Neural cell (in vitro differentiated cells): ENCODE measurements at regions not wholly inside any gene's neighbourhood (a gene's known extent, or its start where the extent isn't known, plus 50 kb on each side); places are given as distances from the start of the nearest gene placed in this dataset.

ENCODE experiments used
- H2AFZ ChIP-seq: fragments of 200-600, 300-800 bp; sonication (generic), shearing (Covaris generic); 2 replicates; pipeline ENCODE4 v1.6.0; 2014; ENCODE audit warnings: low read depth, mild to moderate bottlenecking, antibody characterized with exemption, low read length, moderate library complexity
- H3F3A ChIP-seq: fragments of 200-600 bp; shearing (Covaris generic); 2 replicates; pipeline ENCODE4 v1.6.1; 2016; ENCODE audit warnings: mild to moderate bottlenecking, moderate library complexity, mixed read lengths, antibody characterized with exemption, low read length; ENCODE audit not compliant: insufficient read depth, poor library complexity, severe bottlenecking
- H3K27ac ChIP-seq: fragments of 200-600, 300-800 bp; sonication (generic), shearing (Covaris generic); 2 replicates; pipeline ENCODE4 v1.5.1; 2014; ENCODE audit warnings: mild to moderate bottlenecking, low read length, moderate library complexity
- H3K27me3 ChIP-seq: fragments of 300-800, 200-600 bp; sonication (generic), shearing (Covaris generic); 2 replicates; pipeline ENCODE4 v1.6.0; 2014; ENCODE audit warnings: mild to moderate bottlenecking, low read depth, low read length, moderate library complexity; ENCODE audit not compliant: insufficient read depth
- H3K36me3 ChIP-seq: fragments of 300-800, 200-600 bp; sonication (generic), shearing (Covaris generic); 2 replicates; pipeline ENCODE4 v1.5.1; 2014; ENCODE audit warnings: mild to moderate bottlenecking, antibody characterized with exemption, low read length, moderate library complexity; ENCODE audit not compliant: insufficient read depth
- H3K4me2 ChIP-seq: fragments of 300-800, 200-600 bp; sonication (generic), shearing (Covaris generic); 2 replicates; pipeline ENCODE4 v1.6.0; 2014; ENCODE audit warnings: mild to moderate bottlenecking, low read length
- H3K4me3 ChIP-seq: fragments of 300-800, 200-600 bp; sonication (generic), shearing (Covaris generic); 2 replicates; pipeline ENCODE4 v1.5.1; 2014; ENCODE audit warnings: mild to moderate bottlenecking, low read length, moderate library complexity
- H3K79me2 ChIP-seq: fragments of 200-600 bp; shearing (Covaris generic); replicated peaks from 2 replicates; pipeline ENCODE4 v1.6.0; 2014; ENCODE audit warnings: mild to moderate bottlenecking, low read length, moderate library complexity; ENCODE audit not compliant: insufficient read depth
- H3K9ac ChIP-seq: fragments of 300-800, 200-600 bp; sonication (generic), shearing (Covaris generic); 2 replicates; pipeline ENCODE4 v1.6.1; 2016; ENCODE audit warnings: mild to moderate bottlenecking, low read length, mixed read lengths
- H3K9me2 ChIP-seq: fragments of 200-600 bp; shearing (Covaris generic); 2 replicates; pipeline ENCODE4 v1.6.1; 2016; ENCODE audit warnings: mild to moderate bottlenecking, low read length, mixed read lengths; ENCODE audit not compliant: insufficient read depth
- H3K9me3 ChIP-seq: fragments of 200-600, 300-800 bp; sonication (generic), shearing (Covaris generic); 2 replicates; pipeline ENCODE4 v1.6.1; 2016; ENCODE audit warnings: mild to moderate bottlenecking, mixed run types, low read length, moderate library complexity, mixed read lengths
- H4K20me1 ChIP-seq: fragments of 200-600 bp; shearing (Covaris generic); 2 replicates; pipeline ENCODE4 v1.6.1; 2016; ENCODE audit warnings: mild to moderate bottlenecking, mixed run types; ENCODE audit not compliant: insufficient read depth
- CTCF ChIP-seq: fragments of 450-650 bp; IDR thresholded peaks from 2 replicates; pipeline ENCODE4 v1.5.1; 2014; ENCODE audit warnings: antibody characterized with exemption, mild to moderate bottlenecking, moderate library complexity; ENCODE audit not compliant: poor library complexity, severe bottlenecking
- EP300 ChIP-seq: fragments of 450-650 bp; conservative IDR thresholded peaks from 2 replicates; pipeline ENCODE4 v1.6.1; 2014; ENCODE audit warnings: antibody characterized with exemption, mild to moderate bottlenecking, moderate library complexity; ENCODE audit not compliant: poor library complexity, severe bottlenecking
- EZH2 ChIP-seq: fragments of 200-600, 300-800 bp; shearing (Covaris generic), sonication (generic); IDR thresholded peaks from 2 replicates; pipeline ENCODE4 v1.6.1; 2014; ENCODE audit warnings: antibody characterized with exemption, low read length, borderline replicate concordance, mild to moderate bottlenecking; ENCODE audit not compliant: insufficient read depth, poor library complexity, severe bottlenecking
- MXI1 ChIP-seq: fragments of 450-650 bp; conservative IDR thresholded peaks from 2 replicates; pipeline ENCODE4 v1.6.1; 2014; ENCODE audit warnings: antibody characterized with exemption, mild to moderate bottlenecking; ENCODE audit not compliant: poor library complexity, severe bottlenecking
- POLR2AphosphoS5 ChIP-seq: IDR thresholded peaks from 2 replicates; pipeline ENCODE4 v1.6.1; 2012
- RAD21 ChIP-seq: fragments of 450-650 bp; conservative IDR thresholded peaks from 2 replicates; pipeline ENCODE4 v1.6.1; 2014; ENCODE audit warnings: antibody characterized with exemption, mild to moderate bottlenecking, moderate library complexity
- REST ChIP-seq: IDR thresholded peaks from 2 replicates; pipeline ENCODE4 v1.6.1; 2012; ENCODE audit warnings: borderline replicate concordance
- SMC3 ChIP-seq: fragments of 450-650 bp; conservative IDR thresholded peaks from 2 replicates; pipeline ENCODE4 v1.6.1; 2014; ENCODE audit warnings: antibody characterized with exemption, mild to moderate bottlenecking, moderate library complexity; ENCODE audit not compliant: poor library complexity
- TAF1 ChIP-seq: IDR thresholded peaks from 2 replicates; pipeline ENCODE4 v1.6.1; 2012; ENCODE audit warnings: low read depth

GRCh38 chr6:8543714-8544113 lies 108.4 kb upstream of the SLC35B3 start:
- H3K9me3 ChIP-seq = no peaks in the 10 kb centered on the region
- H3K27me3 ChIP-seq = no peaks in the 10 kb centered on the region
- H2AFZ ChIP-seq = no peak overlapping the region
- H3K79me2 ChIP-seq = no peaks in the 10 kb centered on the region
- no peak overlapping the region for H3K27ac ChIP-seq
- TF ChIP-seq RAD21 = no peak
- TF ChIP-seq SMC3 = no peak
- no peak for TF ChIP-seq REST
- no peak for TF ChIP-seq POLR2AphosphoS5
- no peaks in the 10 kb centered on the region for H3F3A ChIP-seq
- H3K9ac ChIP-seq = no peak overlapping the region
- no peaks in the 10 kb centered on the region for H3K36me3 ChIP-seq
- H3K4me2 ChIP-seq = no peak overlapping the region
- no peaks in the 10 kb centered on the region for H3K9me2 ChIP-seq
- H4K20me1 ChIP-seq = no peaks in the 10 kb centered on the region
- H3K4me3 ChIP-seq = no peak overlapping the region

- Histone ChIP-seq H3K27me3 (no peaks in the 10 kb centered on the region), H4K20me1 (no peaks in the 10 kb centered on the region), H3K36me3 (no peaks in the 10 kb centered on the region), H3K9me2 (no peaks in the 10 kb centered on the region), H3K4me3 (no peak overlapping the region), H3K9me3 (no peaks in the 10 kb centered on the region), H3K9ac (no peak overlapping the region), H3K4me2 (no peak overlapping the region), H3K27ac (no peak overlapping the region), H2AFZ (no peak overlapping the region), H3K79me2 (no peaks in the 10 kb centered on the region), H3F3A (no peaks in the 10 kb centered on the region)
- peak; percentile 21 for TF ChIP-seq CTCF
- no peak for TF ChIP-seq SMC3
- TF ChIP-seq EP300 = no peak
- TF ChIP-seq REST = no peak
- no peak for TF ChIP-seq TAF1
- peak; percentile 29 for TF ChIP-seq RAD21
- no peak for TF ChIP-seq EZH2
- no peak for TF ChIP-seq POLR2AphosphoS5
- TF ChIP-seq MXI1 = no peak
Observed at GRCh38 chr6:8539453-8539852, 104.1 kb upstream of the SLC35B3 start.
